ENCODE measurements at regions not wholly inside any gene's neighbourhood (a gene's known extent, or its start where the extent isn't known, plus 50 kb on each side); places are given as distances from the start of the nearest gene placed in this dataset.

DNA sequence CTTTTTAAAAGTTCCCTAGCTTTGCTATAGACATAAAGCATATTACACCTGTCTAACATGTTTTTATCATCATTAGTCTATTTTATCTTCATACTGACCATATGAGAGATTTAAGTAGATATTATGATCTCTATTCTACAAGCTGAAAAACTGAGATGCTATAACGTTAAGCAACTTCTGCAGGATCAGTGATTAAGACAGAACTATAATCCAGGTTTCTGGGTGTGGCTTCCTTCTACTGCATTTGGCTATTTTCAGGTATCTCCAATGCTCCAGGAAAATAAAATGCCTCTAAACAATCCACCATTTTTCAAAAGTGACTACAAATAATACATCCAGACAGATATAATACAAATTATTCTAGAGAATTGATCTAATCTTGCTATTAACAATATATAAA lies 53.4 kb downstream of the RGS2 start:
- WGBS, 2 donors: 45 to 50% methylated on average over 1 of the region's 1 CpG
- intact Hi-C loops (cut with DNase I): no loop called here
- no peaks in the 10 kb centered on the region for H3K9me3 ChIP-seq
- FAIRE-seq (no peak), DNase-seq (no peak), ATAC-seq (peak in 1 of 4 donors; percentile 8)
- H3K27ac ChIP-seq: no peak overlapping the region
- no peaks in the 10 kb centered on the region for H3K36me3 ChIP-seq
- H3K4me1 ChIP-seq: peaks cover 34 to 41% (median 35%) of the 10 kb centered on the region in 3 donors
- TF ChIP-seq, protein P1, sequence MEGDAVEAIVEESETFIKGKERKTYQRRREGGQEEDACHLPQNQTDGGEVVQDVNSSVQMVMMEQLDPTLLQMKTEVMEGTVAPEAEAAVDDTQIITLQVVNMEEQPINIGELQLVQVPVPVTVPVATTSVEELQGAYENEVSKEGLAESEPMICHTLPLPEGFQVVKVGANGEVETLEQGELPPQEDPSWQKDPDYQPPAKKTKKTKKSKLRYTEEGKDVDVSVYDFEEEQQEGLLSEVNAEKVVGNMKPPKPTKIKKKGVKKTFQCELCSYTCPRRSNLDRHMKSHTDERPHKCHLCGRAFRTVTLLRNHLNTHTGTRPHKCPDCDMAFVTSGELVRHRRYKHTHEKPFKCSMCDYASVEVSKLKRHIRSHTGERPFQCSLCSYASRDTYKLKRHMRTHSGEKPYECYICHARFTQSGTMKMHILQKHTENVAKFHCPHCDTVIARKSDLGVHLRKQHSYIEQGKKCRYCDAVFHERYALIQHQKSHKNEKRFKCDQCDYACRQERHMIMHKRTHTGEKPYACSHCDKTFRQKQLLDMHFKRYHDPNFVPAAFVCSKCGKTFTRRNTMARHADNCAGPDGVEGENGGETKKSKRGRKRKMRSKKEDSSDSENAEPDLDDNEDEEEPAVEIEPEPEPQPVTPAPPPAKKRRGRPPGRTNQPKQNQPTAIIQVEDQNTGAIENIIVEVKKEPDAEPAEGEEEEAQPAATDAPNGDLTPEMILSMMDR (IDR thresholded peaks at IDR 0.05): no peak
- H3K27me3 ChIP-seq: no peaks in the 10 kb centered on the region
- H3K4me3 ChIP-seq: no peak overlapping the region

DNA sequence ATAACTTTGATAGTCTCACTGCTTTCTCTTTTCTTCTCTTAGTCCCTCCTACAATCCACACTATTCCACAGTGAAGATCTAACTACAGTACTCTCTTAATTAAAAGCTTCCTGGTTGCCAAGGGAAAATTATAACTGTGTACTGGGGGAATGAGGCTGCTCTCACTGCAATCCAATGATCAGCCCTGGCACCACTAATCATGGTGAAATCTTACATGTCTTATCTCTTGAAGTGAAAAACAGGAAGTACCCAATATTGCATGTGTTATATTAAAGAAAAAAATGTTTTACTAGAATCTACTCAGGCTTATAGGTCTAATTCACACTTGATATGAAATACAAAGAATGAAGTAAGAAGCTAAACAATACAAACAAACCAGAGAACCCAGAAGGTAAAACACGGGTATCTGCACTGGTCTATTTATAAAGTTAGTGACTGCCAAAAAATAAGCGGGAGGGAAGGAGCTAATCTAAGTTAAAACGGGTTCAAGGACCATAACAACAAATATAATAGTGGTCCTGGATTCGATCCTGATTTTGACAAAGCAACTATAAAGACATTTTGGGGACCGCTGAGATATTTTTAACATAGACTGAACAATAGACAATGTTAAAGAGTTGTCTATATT lies 57.5 kb downstream of the RGS2 start:
- 17 to 20% methylated on average over 5 of the region's 5 CpGs for WGBS, 2 donors
- H3K27me3 ChIP-seq: no peaks in the 10 kb centered on the region
- TF ChIP-seq, protein P1 (IDR thresholded peaks at IDR 0.05): no peak
- no peaks in the 10 kb centered on the region for H3K9me3 ChIP-seq
- peak in 1 of 4 donors; percentile 46 for ATAC-seq
- peaks cover 12 to 15% (median 15%) of the 10 kb centered on the region in 3 donors for H3K4me1 ChIP-seq
- DNase-seq: no peak
- intact Hi-C loops (cut with DNase I): no loop called here
- no peak overlapping the region for H3K4me3 ChIP-seq
- no peaks in the 10 kb centered on the region for H3K36me3 ChIP-seq
- FAIRE-seq: no peak
- H3K27ac ChIP-seq: no peak overlapping the region

DNA sequence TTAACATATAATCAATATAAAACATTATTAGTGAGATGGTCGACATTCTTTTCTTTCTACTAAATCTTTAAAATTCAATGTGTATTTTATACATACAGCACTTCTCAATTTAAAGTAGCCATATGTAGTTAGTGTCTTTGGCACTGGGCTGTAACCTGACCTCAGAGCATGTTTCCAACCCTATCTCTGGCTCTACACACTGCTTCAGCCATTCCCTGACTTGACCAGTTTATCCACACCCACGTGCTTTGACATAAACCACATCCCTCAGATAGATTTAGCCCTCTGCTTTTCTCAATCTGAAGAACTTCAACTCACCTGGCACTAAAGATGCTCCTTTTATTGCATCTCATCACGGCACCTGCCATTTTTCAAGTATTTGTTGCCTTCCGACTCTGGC lies 58.3 kb downstream of the RGS2 start:
- Histone ChIP-seq H3K27me3 (no peaks in the 10 kb centered on the region), H3K4me3 (no peak overlapping the region), H3K36me3 (no peaks in the 10 kb centered on the region), H3K4me1 (peaks cover 8 to 12% (median 10%) of the 10 kb centered on the region in 3 donors), H3K9me3 (no peaks in the 10 kb centered on the region), H3K27ac (no peak overlapping the region)
- ATAC-seq (no peak), DNase-seq (no peak), FAIRE-seq (no peak)
- 85 to 87% methylated on average over 4 of the region's 4 CpGs for WGBS, 2 donors
- TF ChIP-seq, protein P1 (IDR thresholded peaks at IDR 0.05): no peak
- intact Hi-C loops (cut with DNase I): no loop called here

DNA sequence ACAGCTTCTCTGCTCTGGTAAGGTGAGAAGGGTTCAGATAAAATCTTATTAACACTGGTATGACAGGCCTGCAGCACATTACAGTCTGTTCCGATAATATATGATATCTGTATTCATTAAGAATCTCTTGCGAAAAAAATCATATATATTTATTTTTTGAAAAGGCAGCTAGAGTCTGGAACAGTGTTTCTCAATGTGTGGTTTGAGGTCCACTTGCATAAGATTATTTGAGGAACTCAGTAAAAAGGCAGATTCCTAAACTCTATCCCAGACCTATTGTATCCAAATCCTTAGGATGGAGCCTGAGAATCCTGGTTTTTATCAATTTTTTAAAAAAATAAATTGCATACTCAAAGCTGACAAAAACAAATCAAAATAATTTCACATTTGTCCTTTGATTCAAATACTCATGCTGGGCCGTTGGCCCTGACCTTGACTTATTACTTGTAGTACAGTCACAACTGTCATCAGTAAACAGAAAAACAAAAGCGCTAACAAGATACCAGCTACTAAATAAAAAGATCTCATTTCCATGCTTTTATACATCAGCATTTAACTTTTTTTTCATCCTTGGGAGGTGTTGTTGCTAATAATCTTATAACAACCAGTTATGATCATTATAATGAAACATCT lies 60.6 kb downstream of the RGS2 start:
- WGBS, 2 donors: 71% methylated on average over 4 of the region's 4 CpGs
- no peaks in the 10 kb centered on the region for H3K36me3 ChIP-seq
- no peak overlapping the region for H3K27ac ChIP-seq
- TF ChIP-seq, protein P1 (IDR thresholded peaks at IDR 0.05): no peak
- DNase-seq (no peak), ATAC-seq (no peak), FAIRE-seq (no peak)
- H3K4me1 ChIP-seq: peaks cover 0 to 8% (median 6%) of the 10 kb centered on the region in 3 donors
- no peak overlapping the region for H3K4me3 ChIP-seq
- intact Hi-C loops (cut with DNase I): no loop called here
- peaks cover 0 to 5% (median 0%) of the 10 kb centered on the region in 4 donors for H3K27me3 ChIP-seq
- no peaks in the 10 kb centered on the region for H3K9me3 ChIP-seq

DNA sequence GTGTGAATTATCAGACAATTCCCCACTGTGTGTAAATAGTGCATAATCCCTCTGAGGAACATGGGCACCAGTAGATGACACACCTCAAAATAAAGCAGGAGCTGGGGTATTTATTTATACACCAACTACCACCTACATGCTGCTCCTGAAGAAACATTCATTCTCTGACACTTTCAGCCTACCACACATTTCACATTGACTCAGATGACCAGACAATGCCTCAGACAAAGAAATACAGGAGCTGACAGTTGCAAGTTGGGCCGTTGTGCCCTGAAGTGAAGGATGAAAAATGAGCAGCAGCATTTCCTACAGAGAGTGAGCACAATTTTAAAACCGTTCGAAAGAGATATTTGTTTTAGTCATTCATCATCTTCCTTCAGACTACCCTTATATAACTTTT lies 63.2 kb downstream of the RGS2 start:
- TF ChIP-seq, protein P1 (IDR thresholded peaks at IDR 0.05): no peak
- Histone ChIP-seq H3K27ac (no peak overlapping the region), H3K9me3 (no peaks in the 10 kb centered on the region), H3K36me3 (no peaks in the 10 kb centered on the region), H3K4me3 (no peak overlapping the region), H3K27me3 (peaks cover 0 to 5% (median 0%) of the 10 kb centered on the region in 4 donors), H3K4me1 (no peaks in the 10 kb centered on the region)
- no peak for DNase-seq
- intact Hi-C loops (cut with DNase I): no loop called here
- WGBS, 2 donors: 36 to 50% methylated on average over 3 of the region's 3 CpGs
- no peak for FAIRE-seq
- ATAC-seq: no peak

All from pancreas (tissue), 10 donors.